ENCODE measurements at regions not wholly inside any gene's neighbourhood (a gene's known extent, or its start where the extent isn't known, plus 50 kb on each side); places are given as distances from the start of the nearest gene placed in this dataset.

DNA sequence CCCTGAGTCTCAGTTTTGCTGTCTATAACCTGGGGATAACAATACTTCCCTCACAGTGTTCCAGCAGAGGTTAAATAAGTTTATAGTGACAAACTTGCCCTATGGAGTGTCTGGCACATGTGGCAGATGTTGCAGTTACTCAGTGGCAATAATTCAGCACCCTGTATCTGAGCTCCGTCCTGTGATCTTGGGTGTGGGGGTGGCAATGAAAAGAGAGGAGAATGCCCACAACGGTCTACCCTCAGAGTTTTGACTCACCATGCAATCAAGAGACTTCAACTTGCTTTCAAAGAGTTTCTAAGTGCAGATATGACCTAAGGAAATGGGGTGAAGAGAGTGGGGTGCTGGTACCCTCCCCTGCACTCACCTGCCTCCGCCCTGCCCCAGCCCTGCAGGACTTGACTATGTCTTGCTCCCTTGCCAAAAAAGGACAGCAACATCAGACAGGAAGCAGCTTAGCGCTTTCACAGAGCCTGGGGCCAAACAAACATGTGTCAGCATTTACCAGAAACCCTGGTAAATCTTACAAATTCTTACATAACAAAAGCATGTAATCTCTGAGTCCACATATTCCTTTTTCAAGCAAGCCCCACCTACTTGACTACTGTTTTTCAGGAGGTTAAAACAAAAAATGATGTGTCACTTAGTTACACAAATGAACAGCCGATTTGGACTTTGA lies 185.1 kb upstream of the CAMK1G start:
- no peak for DNase-seq (ENCODE audit: low read depth in 3 of 3)

DNA sequence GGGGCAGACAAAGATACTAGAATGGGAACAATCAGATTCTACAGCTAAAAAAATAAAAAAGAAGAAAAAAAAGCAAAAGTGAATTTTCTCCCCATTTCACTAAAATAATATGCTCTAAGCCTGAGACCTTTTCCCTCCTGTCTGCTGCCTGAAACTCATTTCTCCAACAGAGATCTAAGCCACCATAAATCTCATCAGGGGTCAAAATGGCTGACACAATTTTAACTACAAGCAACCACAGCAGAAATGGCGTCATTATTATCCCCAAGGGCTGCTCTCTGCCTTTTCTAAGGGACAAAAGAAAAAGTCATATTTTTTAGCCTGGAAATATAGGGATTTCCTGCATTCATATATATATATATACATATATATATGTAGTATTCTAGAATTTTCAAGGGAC lies 183.7 kb upstream of the CAMK1G start:
- no peak for DNase-seq (ENCODE audit: low read depth in 3 of 3)

DNA sequence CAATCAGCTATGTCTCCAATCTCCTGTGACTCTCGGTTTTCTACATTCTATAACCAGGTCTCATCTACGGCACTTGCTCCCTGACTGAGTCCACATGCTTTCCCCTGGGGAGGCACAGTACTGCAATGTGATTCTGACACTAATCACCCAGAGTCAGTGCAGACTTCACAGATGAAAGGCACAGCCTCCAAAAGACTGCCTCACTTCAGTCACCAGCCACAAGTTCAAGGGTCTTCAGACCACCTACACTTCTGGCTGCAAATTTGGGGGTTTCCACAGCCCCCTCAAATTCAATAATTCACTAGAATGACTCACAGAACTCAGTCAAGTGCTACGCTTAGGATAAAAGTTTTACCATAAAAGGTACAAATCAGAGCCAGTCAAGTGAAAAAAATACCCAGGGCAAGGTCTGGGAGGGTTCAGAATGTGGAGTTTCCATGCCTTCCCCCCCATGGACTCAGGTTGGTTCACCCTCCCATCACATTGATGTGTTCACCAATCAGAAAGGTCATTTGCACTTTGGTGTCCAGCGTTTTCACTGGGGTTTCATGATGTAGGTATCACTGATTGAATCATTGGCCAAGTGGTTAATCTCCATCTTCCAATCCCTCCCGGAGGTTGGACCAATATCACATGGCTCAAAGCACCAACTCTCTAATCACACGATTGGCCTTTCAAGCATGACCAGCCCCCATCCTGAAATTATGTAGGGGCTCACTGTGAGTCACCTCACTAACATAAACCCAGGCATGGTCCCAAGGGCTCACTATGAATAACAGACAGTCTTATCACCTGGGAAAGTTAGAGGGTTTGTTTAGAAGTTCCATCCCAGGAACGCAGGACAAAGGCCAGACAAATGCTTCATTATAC lies 182.9 kb upstream of the CAMK1G start:
- DNase-seq (ENCODE audit: low read depth in 3 of 3) = no peak

DNA sequence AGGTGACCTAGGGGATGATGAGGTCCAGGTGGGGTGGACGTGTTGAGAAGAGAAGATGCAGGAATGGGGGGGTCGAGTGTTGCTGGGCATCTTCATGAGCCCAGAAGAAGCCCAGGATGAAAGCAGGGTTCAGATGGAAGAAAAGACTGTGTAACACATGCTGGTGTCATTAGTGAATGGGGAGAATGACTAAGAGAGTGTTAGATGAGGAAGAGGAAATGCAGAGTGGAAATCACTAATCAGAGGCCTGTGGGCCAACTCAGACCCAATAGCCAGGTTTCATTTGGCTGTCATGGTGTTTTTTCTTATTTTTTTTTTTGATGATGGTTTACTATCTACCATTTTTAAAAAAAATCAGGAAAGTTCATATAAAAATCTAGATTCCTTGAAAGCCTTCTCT lies 180.8 kb upstream of the CAMK1G start:
- DNase-seq (ENCODE audit: low read depth in 3 of 3) = no peak

DNA sequence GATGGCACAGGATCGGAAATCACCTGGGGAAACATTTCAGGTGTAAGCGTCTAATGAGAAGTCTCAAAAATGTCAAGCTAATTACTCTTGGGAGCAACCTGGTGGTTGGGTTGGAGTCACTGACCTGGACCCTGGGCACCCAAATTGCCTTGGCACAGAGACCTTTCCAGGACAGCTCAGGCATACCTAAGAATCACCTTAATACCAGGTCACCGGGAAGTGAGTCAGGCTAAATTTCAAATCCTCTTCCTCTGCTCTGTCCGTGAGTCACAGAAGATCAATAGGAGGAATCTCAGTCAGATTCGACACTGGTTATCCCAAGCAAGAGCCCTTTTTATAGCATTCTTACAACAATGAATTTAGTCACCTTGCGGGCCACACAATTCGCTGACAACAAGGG lies 179.6 kb upstream of the CAMK1G start:
- DNase-seq (ENCODE audit: low read depth in 3 of 3) = no peak

DNA sequence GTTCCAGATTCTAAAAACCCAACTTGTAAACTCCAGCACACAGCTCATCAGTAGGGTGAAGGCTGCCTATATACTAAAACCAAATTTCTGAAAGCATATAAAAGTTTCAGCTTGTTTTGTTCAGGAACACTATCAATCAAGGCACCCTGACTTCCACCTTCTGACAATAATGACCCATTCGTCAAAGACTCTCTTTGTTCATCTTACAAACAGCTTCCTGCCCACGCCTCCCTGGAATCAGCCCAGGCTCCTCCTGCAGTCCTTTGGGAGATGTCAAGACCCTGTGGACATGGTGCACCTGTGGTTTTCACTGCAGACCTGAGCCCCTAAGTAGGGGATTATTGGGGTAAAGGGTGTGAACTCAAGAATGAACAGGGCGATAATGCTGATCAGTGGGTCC lies 178.9 kb upstream of the CAMK1G start:
- DNase-seq (ENCODE audit: low read depth in 3 of 3) = no peak

DNA sequence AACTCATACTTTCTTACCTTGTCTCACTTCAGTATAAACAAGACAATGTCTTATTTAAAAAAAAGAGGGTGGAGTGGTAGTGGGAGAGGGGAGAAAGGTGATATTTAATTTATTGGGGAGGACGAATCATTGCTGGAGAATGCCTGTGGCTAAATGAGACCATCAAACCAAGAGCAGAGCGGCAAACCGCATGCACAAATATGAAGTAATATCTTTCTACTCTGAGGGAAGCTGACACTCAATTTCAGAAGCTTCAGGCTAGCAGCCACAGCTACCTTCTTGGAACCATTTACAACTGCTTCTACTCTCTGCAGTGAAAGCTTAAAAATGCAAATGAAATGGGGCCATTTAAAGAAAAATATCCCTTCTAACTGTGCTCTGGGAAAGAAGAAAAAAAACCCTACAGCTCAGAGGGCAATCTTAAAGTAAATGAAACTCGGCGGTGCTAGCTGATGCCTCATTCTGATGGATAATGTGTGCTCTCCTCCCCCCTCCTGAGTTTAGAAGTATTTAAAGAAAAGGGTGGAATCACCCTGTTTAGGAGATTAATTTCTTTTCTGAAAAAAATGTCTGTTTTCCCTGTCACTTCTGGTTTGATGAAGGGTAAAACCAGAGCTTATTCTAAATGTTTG lies 178.2 kb upstream of the CAMK1G start:
- DNase-seq (ENCODE audit: low read depth in 3 of 3) = no peak

DNA sequence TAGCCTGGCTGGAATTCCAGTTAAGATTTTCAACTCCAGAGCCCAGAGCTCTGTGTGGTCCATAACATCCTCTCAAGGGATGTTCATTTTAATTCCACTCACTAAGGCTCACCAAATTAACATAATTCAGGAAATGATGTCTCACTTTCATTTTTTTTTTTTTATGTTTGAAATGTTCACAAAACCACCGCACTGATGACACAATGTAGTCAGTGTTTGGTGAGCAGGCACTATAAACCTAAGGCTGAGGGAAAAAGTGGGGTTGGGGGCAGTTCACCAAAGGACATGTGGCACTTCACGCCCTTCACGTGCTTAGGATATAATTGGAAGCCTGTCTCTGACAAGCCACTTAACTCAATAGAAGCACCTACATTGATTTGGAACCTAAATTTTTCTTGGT lies 177.3 kb upstream of the CAMK1G start:
- no peak for DNase-seq (ENCODE audit: low read depth in 3 of 3)

DNA sequence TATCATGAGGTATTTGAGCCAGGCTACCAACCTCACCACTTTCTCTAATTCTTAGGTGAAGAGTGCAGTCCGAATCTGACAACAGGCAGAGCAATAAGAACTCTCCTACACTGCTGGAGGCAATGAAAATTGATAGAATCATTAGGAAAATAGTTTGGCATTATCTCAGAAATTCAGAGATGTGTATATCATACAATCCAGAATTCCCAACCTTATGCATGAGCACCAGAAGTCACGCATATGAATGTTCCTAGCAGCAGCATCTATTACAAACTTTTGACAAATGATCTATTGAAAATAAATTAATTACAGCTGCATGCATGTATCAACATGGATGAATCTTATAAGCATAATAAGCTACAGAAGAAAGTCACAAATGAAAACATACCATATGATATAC lies 176.9 kb upstream of the CAMK1G start:
- DNase-seq (ENCODE audit: low read depth in 3 of 3) = no peak

DNA sequence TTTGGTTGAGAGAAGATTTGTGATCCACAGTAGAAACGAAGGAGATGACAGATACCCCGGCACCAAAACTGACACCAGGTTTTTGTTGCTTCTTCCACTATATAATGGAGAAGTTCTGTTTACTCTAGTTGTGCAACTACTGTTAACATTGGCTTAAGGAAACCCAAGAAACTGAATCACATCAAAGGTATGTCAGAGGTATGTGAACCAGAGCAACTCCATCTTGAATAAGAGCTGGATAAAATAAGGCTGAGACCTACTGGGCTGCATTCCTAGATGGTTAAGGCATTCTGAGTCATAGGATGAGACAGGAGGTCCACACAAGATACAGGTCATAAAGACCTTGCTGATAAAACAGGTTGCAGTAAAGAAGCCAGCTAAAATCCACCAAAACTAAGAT lies 173.7 kb upstream of the CAMK1G start:
- DNase-seq (ENCODE audit: low read depth in 3 of 3) = no peak

DNA sequence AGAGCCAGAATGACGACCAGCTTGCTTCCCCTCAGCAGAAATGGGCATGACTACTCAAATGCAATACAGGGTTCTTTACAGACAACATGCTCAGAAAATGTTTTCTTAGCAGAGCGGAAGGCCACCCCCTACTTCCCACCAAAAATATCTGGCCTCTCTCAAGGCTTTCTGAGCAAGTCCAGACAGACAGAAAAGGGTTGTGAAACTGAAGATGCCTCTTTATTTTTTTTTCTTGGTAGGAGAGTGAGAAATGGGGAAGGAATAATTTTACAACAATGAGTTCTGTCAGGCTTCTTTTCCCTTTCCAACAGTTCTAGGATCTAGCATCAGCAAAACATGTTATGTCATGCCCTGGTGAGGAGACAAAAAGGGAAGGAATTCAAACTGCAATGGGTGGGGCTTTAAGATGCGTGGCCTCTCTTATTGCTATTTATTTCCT lies 172.0 kb upstream of the CAMK1G start:
- DNase-seq (ENCODE audit: low read depth in 3 of 3) = no peak

DNA sequence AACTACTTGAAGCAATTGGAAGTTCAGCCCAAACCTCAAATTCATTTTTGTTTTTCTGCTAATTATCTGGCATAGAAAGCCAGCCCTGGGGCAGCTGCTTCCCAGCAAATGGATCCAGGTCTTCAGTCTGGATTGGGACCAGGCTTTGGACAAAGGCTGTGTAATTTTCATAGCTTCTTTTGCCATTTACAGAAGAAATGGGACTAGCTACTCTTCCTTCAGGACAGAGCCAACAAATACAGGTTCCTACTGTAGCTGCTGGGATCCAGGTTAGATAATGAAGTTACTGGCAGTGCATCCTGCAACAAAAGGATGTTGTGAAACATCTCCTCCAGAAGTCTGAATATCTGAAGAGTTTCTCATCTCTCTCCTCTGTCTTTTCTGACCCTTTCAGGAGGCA lies 171.5 kb upstream of the CAMK1G start:
- DNase-seq (ENCODE audit: low read depth in 3 of 3) = no peak

DNA sequence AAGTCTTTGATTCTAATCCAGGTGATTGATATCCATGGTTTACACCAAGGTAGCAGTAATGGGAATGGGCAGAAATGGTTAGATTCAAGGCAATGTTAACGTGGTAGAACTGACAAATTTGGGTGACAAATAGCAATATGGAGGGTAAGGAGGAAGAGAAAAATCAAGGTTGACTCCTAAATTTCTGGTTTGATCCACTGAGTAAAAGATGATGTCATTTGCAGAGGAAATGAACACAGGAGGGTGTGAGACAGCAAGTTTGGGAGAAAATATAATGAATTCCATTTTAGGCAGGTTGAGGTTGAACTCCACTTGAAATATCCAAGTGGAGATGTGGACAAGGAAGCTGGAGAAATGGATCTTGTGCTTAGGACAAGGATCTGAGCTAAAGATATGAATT lies 170.9 kb upstream of the CAMK1G start:
- DNase-seq (ENCODE audit: low read depth in 3 of 3) = no peak

DNA sequence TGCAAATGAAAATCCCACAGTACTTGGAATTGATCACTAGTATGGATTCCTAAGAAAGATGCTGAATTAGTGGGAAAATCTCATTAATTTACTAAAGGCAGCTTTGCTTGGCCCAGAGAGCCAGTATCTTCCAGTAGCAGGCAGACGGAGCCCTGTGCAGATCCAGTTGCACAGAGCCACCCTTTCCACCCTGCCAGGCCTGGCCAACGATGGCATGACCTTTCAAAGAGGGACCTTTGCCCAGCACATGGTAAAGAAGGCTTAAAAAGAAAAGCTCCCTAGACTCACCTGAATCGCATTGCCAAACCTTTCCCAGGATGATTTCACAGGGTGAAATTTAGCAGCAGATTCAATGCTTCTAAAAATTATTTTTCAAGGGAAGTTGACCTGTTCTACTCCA lies 170.5 kb upstream of the CAMK1G start:
- no peak for DNase-seq (ENCODE audit: low read depth in 3 of 3)

DNA sequence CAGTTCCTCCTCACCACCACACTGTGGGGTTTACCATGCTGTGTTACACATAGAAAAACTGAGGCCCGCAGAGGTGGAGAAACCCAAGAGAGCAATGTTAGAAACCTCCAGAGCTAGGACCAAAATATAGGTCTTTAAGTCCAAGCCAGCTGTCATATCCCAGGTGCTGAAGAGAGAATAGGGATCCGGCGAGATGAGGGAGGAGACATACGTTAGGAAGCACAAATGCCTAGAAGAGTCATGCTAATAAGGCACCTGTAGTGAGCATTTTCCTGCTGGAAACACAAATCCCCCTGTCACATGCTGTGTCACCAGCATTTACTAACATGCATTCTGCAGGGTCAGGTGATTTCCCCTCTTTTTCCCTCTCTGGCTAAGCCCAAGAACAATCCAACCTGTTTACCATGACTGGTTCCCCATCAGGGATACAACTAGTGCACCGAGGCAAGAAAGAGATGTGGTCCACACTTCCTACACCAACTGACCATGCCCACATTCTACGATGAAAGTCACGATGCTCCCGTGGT lies 168.6 kb upstream of the CAMK1G start:
- DNase-seq (ENCODE audit: low read depth in 3 of 3) = no peak

DNA sequence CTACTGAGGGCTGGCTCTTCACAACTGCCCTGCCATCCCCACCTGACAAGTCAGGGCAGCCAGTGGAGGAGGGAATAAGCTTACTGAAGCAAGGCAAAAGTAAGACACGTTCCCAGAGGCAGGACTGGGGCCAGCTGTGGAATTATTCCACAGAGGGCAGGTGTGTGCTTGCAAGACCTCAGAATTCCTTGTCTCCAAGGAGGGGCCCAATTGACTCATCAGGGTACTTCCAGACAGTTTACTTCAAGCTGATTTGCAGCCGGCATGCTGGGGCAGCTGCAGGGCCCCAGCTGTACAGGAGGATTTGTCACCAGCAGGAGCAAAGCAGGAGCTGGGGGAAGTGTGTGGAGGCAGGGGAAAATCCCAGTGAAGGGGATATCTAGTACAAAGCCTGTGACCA lies 167.5 kb upstream of the CAMK1G start:
- DNase-seq (ENCODE audit: low read depth in 3 of 3) = no peak

DNA sequence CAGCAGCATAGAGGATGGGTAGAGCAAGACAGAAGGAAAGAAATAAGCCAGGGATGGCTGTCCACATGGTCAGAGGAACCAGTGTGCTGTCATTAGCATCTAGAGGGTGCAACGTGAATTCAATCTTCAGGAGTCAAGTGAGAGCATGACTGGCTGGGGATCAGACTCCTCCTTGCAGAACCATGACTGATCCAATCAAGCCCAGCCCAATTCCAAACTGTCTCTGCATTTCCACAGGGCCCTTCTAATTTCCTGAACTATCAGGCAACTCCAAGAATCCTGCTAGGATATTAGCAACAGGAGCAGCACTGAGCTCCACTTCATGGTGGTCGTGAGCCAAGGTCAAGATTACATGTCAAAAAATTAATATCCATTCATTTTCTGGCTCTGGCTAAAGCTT lies 166.8 kb upstream of the CAMK1G start:
- DNase-seq (ENCODE audit: low read depth in 3 of 3) = no peak

DNA sequence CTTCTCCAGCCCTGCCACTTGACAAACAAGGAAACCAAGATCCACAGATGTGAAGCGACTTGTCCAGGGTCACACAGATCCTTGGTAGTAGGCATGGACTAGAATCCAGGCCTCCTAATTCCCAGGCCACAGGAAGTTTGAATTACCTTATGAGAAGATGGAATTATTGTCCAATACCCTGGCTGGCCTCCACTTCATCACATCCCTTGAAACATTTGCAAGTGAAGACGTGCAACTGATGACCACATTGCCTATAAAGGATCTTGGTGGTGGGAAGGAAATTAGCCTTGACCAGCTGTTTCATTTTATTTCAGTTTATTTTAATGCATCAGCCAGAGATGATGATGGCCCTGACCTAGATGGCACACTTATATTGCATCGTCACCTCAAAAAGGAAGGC lies 165.8 kb upstream of the CAMK1G start:
- no peak for DNase-seq (ENCODE audit: low read depth in 3 of 3)

DNA sequence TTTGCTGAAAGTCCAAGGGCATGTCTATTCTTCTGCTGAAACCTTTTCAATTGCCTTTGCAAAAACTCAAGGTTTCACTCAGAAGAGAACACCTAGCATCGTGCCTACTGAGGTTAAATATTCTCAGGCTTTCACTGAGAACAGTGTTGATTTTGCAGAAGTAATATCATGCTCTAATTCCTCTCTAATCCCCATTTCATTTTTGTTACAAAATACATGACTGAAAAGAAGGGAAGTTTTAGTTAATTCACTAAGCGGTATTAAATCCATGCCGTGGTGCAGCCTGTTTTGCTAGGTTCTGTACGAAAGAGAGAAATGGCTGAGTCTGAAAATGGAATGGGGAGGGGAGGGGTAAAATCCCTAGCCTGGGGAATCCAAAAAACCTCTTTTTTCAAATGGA lies 163.2 kb upstream of the CAMK1G start:
- no peak for DNase-seq (ENCODE audit: low read depth in 3 of 3)

DNA sequence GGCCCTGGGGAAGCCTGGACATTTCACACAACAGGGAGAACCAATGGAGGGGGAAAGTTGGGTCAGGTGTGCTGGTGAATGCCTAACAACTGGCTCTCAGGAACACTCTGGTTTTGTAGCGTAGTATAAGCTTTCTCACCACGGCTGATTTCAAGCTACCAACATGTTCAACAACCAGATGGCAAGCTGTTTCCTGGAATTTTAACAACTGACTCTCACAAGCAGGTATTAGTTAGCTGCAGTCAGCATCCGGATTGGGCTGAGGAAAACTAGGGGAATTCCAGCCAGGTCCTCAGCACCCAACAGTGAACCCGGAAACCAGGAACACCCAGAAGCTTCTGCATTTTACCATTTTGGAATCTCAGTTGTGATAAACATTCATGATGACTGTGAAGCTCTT lies 162.3 kb upstream of the CAMK1G start:
- DNase-seq (ENCODE audit: low read depth in 3 of 3) = no peak

DNA sequence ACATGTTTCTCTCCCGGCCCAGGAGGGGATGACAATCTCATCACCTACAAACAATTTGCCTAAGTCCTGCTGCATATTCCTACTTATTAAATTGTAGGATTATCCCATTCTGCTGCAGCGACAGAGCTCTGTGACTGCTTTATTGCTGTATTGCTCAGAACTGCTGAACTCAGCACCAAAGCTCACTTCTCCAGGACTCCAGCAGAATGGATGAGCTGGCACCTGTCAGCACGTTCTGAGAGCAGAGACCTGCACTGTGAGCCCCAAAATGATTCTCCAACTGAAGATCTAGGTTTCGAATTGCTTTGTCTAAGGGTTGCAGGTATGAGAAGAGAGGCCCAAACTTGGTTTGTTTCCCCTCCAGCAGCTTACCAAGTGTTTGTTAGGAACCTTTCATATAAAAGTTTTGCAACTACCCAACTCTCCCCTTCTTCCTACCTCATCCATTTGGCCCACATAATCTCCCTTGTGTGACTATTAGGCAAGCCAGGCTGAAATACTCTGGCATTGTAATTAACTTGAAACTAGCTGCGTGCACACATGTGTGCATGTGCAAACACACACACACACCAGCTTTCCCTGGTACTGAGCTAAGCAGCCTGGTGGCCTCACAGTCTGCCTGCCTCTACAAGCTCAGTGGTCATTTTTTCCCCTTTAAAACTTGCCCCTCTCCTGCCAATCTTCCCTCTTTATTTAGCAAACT lies 161.4 kb upstream of the CAMK1G start:
- no peak for DNase-seq (ENCODE audit: low read depth in 3 of 3)

DNA sequence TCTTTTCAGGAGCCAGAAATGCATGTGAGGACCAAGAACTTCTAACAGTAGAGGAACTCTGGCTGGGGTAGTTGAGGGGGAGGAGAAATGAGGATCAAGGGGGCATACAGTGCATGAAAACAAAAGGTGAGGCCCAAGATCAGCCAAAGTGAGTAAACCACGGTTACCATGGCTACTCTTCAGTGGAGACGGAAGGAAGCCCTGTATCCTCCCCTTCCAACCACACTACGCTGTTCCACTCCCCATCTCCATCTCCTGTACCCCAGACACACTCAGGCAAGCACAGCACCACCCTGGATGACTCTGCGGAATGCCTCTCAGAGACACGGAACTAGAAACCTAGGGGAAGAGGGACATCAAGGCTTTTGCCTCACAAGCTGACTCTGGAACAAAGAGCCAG lies 157.6 kb upstream of the CAMK1G start:
- DNase-seq (ENCODE audit: low read depth in 3 of 3) = no peak

Data from stimulated activated CD4-positive, alpha-beta T cell treated with anti-CD3 and anti-CD28 coated beads, TNF-alpha, amount 100 ng/mL, for 4 hours (primary cell).